SK-N-SH treated with all-trans-retinoic acid at 6 μM for 48 hours (cell line): ENCODE measurements at regions not wholly inside any gene's neighbourhood (a gene's known extent, or its start where the extent isn't known, plus 50 kb on each side); places are given as distances from the start of the nearest gene placed in this dataset.

ENCODE experiments used
- ATAC-seq: fragments of 200-7000 bp; cut with Tn5 transposase; 3 replicates; pipeline ENCODE4 v1.9.1; 2020; ENCODE audit warnings: mild to moderate bottlenecking, moderate library complexity
- ARNTL ChIP-seq: fragments of 450-650 bp; formaldehyde crosslinking; IDR thresholded peaks from 2 replicates; pipeline ENCODE4 v1.5.0; 2020; ENCODE audit warnings: low read depth, mild to moderate bottlenecking, moderate library complexity, borderline replicate concordance
- BACH2 ChIP-seq: fragments of 250-450 bp; sonication (Bioruptor Pico); IDR thresholded peaks from 2 replicates; pipeline ENCODE4 v1.9.0; 2021; ENCODE audit warnings: mild to moderate bottlenecking, borderline replicate concordance
- CREB5 ChIP-seq: fragments of 250-450 bp; sonication (Bioruptor Pico); IDR thresholded peaks from 2 replicates; pipeline ENCODE4 v1.5.1; 2020; ENCODE audit warnings: low read depth, mild to moderate bottlenecking, moderate library complexity
- CSDC2 ChIP-seq: fragments of 250-450 bp; sonication (Bioruptor Pico); IDR thresholded peaks from 2 replicates; pipeline ENCODE4 v1.5.0; 2020; ENCODE audit warnings: mild to moderate bottlenecking, moderate library complexity
- CSRNP3 ChIP-seq: fragments of 250-450 bp; sonication (Bioruptor Pico); IDR thresholded peaks from 2 replicates; pipeline ENCODE4 v1.5.1; 2021; ENCODE audit warnings: mild to moderate bottlenecking, moderate library complexity
- ESRRG ChIP-seq: fragments of 250-450 bp; sonication (Bioruptor Pico); IDR thresholded peaks from 2 replicates; pipeline ENCODE4 v1.6.1; 2021; ENCODE audit warnings: mild to moderate bottlenecking
- GLIS3 ChIP-seq: fragments of 250-450 bp; sonication (Bioruptor Pico); IDR thresholded peaks from 2 replicates; pipeline ENCODE4 v1.5.0; 2020; ENCODE audit warnings: mild to moderate bottlenecking, moderate library complexity
- ISL1 ChIP-seq: fragments of 250-450 bp; sonication (Bioruptor Pico); IDR thresholded peaks from 2 replicates; pipeline ENCODE4 v2.1.2; 2022; ENCODE audit warnings: mild to moderate bottlenecking, moderate library complexity
- OSR1 ChIP-seq: fragments of 250-450 bp; sonication (Bioruptor Pico); IDR thresholded peaks from 2 replicates; pipeline ENCODE4 v1.8.0; 2022; ENCODE audit warnings: moderate library complexity, mild to moderate bottlenecking, inconsistent platforms
- PATZ1 ChIP-seq: fragments of 250-450 bp; sonication (Bioruptor Pico); IDR thresholded peaks from 2 replicates; pipeline ENCODE4 v1.8.0; 2020; ENCODE audit warnings: mild to moderate bottlenecking, moderate library complexity, borderline replicate concordance
- PPARA ChIP-seq: fragments of 250-450 bp; sonication (Bioruptor Pico); IDR thresholded peaks from 2 replicates; pipeline ENCODE4 v1.5.0; 2020; ENCODE audit warnings: mild to moderate bottlenecking, borderline replicate concordance
- RARB ChIP-seq: fragments of 250-450 bp; sonication (Bioruptor Pico); IDR thresholded peaks from 2 replicates; pipeline ENCODE4 v1.8.0; 2021; ENCODE audit warnings: mild to moderate bottlenecking, moderate library complexity
- ZC3H10 ChIP-seq: fragments of 250-450 bp; sonication (Bioruptor Pico); IDR thresholded peaks from 2 replicates; pipeline ENCODE4 v1.5.1; 2021; ENCODE audit warnings: mild to moderate bottlenecking, moderate library complexity
- ZFP30 ChIP-seq: fragments of 450-650 bp; formaldehyde crosslinking; IDR thresholded peaks from 2 replicates; pipeline ENCODE4 v1.5.0; 2022; ENCODE audit warnings: mild to moderate bottlenecking, moderate library complexity
- ZNF565 ChIP-seq: fragments of 450-650 bp; formaldehyde crosslinking; conservative IDR thresholded peaks from 2 replicates; pipeline ENCODE4 v1.5.0; 2020; ENCODE audit warnings: low read depth, mild to moderate bottlenecking, moderate library complexity
- ZNF70 ChIP-seq: fragments of 450-650 bp; formaldehyde crosslinking; IDR thresholded peaks from 2 replicates; pipeline ENCODE4 v1.5.0; 2020; ENCODE audit warnings: mild to moderate bottlenecking, moderate library complexity
- TF ChIP-seq, protein P1 (sequence below): fragments of 250-450 bp; sonication (Bioruptor Pico); IDR thresholded peaks from 2 replicates; pipeline ENCODE4 v1.5.0; 2020; ENCODE audit warnings: mild to moderate bottlenecking, moderate library complexity

GRCh38 chr2:66875941-66876462 is 441.1 kb downstream of the MEIS1 start:
- TF ChIP-seq PATZ1 (no peak), OSR1 (CRISPR knock-in tag) (no peak), BACH2 (no peak), RARB (no peak), CSRNP3 (CRISPR knock-in tag) (no peak), CSDC2 (CRISPR knock-in tag) (no peak), ZNF70 (CRISPR knock-in tag) (no peak), ESRRG (no peak), ZC3H10 (CRISPR knock-in tag) (no peak)
- TF ChIP-seq, protein P1, sequence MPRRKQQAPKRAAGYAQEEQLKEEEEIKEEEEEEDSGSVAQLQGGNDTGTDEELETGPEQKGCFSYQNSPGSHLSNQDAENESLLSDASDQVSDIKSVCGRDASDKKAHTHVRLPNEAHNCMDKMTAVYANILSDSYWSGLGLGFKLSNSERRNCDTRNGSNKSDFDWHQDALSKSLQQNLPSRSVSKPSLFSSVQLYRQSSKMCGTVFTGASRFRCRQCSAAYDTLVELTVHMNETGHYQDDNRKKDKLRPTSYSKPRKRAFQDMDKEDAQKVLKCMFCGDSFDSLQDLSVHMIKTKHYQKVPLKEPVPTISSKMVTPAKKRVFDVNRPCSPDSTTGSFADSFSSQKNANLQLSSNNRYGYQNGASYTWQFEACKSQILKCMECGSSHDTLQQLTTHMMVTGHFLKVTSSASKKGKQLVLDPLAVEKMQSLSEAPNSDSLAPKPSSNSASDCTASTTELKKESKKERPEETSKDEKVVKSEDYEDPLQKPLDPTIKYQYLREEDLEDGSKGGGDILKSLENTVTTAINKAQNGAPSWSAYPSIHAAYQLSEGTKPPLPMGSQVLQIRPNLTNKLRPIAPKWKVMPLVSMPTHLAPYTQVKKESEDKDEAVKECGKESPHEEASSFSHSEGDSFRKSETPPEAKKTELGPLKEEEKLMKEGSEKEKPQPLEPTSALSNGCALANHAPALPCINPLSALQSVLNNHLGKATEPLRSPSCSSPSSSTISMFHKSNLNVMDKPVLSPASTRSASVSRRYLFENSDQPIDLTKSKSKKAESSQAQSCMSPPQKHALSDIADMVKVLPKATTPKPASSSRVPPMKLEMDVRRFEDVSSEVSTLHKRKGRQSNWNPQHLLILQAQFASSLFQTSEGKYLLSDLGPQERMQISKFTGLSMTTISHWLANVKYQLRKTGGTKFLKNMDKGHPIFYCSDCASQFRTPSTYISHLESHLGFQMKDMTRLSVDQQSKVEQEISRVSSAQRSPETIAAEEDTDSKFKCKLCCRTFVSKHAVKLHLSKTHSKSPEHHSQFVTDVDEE (CRISPR knock-in tag), result no peak
- no peak; the same call in 2 of the 3 replicates for ATAC-seq

- ATAC-seq, result no peak
- TF ChIP-seq ZFP30 (no peak), CSRNP3 (CRISPR knock-in tag) (no peak), ZNF565 (no peak), ZNF70 (CRISPR knock-in tag) (no peak), CSDC2 (CRISPR knock-in tag) (no peak), ESRRG (no peak), CREB5 (CRISPR knock-in tag) (no peak), ISL1 (CRISPR knock-in tag) (no peak)
Measured at GRCh38 chr2:66885775-66886383, 451.0 kb downstream of the MEIS1 start.

- TF ChIP-seq ZFP30 (no peak), CSDC2 (CRISPR knock-in tag) (no peak), CSRNP3 (CRISPR knock-in tag) (no peak), PPARA (CRISPR knock-in tag) (no peak), ARNTL (CRISPR knock-in tag) (no peak), CREB5 (CRISPR knock-in tag) (no peak), GLIS3 (CRISPR knock-in tag) (no peak), BACH2 (no peak)
- TF ChIP-seq, protein P1 (CRISPR knock-in tag), result no peak
- ATAC-seq, result no peak
Measured at GRCh38 chr2:66888246-66888645, 453.3 kb downstream of the MEIS1 start.
